Upper lobe of left lung (tissue), 4 donors: ENCODE measurements at regions not wholly inside any gene's neighbourhood (a gene's known extent, or its start where the extent isn't known, plus 50 kb on each side); places are given as distances from the start of the nearest gene placed in this dataset.

ENCODE experiments used
- CTCF ChIP-seq, 6 experiments: fragments of 450-650 bp in 4 of 6; fragments of 200-600 bp in 2 of 6; sonication (generic) in 2 of 6; IDR thresholded peaks; one replicate each; pipeline ENCODE4 v1.5.1; 2016 to 2019; ENCODE audit warnings: antibody characterized with exemption in 6 of 6
- POLR2A ChIP-seq, 4 donors: fragments of 450-650 bp; IDR thresholded peaks; one replicate each; pipeline ENCODE4 v1.5.1; 2016 to 2017; ENCODE audit warnings: antibody characterized with exemption in 4 of 4, mild to moderate bottlenecking in 2 of 4

DNA sequence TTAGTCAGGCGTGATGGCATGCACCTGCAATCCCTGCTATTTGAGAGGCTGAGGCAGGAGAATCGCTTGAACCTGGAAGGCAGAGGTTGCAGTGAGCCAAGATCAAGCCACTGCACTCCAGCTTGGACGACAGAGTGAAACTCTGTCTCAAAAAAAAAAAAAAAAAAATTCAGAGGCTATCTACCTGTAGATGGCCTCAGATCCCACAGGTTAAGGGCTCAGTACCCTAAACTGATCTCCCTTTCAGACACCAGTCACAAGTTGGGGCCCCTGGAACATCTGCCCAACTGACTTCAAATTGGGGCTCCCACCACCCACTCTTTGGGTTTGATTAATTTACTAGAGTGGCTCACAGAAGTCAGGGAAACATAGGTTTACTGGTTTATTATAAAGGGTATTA, 65.4 kb upstream of the ERCC6L2 start:
- no peak for TF ChIP-seq CTCF (IDR thresholded peaks at IDR 0.05)
- TF ChIP-seq POLR2A (IDR thresholded peaks at IDR 0.05), result no peak
